HUES48 (cell line): ENCODE measurements at regions not wholly inside any gene's neighbourhood (a gene's known extent, or its start where the extent isn't known, plus 50 kb on each side); places are given as distances from the start of the nearest gene placed in this dataset.
"Not testable (repeated sequence)": the region's sequence is repeated elsewhere in the genome, so short reads cannot be mapped to it uniquely, and the experiment has no call there.

ENCODE experiments used
- H3K27ac ChIP-seq: one replicate; pipeline ENCODE4 v1.7.0; 2013; ENCODE audit warnings: low read depth, low read length, inconsistent platforms
- H3K27me3 ChIP-seq: 2 replicates; pipeline ENCODE4 v1.6.1; 2013; ENCODE audit warnings: mild to moderate bottlenecking, low read length; ENCODE audit not compliant: control insufficient read depth, insufficient read depth
- H3K36me3 ChIP-seq: 2 replicates; pipeline ENCODE4 v1.6.1; 2013; ENCODE audit warnings: low read length; ENCODE audit not compliant: control insufficient read depth, insufficient read depth
- H3K4me1 ChIP-seq: 2 replicates; pipeline ENCODE4 v1.6.1; 2013; ENCODE audit warnings: mild to moderate bottlenecking, low read length; ENCODE audit not compliant: control insufficient read depth, insufficient read depth
- H3K4me3 ChIP-seq: 2 replicates; pipeline ENCODE4 v1.5.1; 2013; ENCODE audit warnings: mild to moderate bottlenecking, low read depth, low read length
- H3K9ac ChIP-seq: 2 replicates; pipeline ENCODE4 v1.6.1; 2013; ENCODE audit warnings: mild to moderate bottlenecking, low read depth, low read length, moderate library complexity
- H3K9me3 ChIP-seq: 2 replicates; pipeline ENCODE4 v1.6.1; 2013; ENCODE audit warnings: low read length; ENCODE audit not compliant: control insufficient read depth, insufficient read depth

DNA sequence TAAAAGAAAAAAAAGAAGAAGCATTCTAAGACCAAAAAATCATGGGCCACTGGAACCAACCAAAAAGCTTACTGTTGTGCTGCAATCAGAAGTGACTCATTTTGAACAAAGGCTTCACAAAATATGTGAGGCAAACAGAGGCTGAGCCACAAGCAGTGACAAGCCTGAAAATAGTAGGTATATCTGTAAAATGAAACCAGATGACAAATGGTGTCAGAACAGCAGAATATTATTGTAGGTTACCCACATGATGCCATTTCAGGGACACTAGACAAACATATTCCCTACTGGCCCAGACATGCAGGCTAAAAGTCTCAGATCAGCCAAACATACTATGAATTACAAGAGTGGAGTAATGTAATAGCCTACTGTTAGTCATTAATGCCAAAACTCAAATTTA, 1301.8 kb upstream of the DIAPH2 start:
- Histone ChIP-seq H3K9me3 (no peaks in the 10 kb centered on the region), H3K9ac (no peak overlapping the region), H3K4me3 (no peak overlapping the region), H3K27me3 (no peaks in the 10 kb centered on the region), H3K4me1 (no peaks in the 10 kb centered on the region), H3K27ac (no peak overlapping the region), H3K36me3 (no peaks in the 10 kb centered on the region)

DNA sequence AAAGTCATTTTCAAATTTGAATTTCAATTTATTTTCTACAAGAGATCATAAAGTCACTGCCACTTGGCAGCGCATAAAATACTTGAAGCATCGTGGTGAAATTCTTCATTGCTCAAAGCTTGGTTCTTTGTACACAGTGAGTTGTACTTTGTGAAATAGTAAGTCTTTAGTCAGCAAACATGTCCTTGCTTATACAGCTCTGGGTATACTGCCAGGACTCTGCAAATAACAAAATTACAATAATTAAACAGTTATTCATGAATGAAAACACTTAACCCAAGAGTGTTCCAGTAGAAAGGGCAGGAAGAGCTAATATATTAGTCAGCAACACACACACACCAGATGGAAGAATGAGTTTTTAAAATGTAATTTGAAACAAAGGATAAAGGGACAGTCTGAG, 1300.9 kb upstream of the DIAPH2 start:
- Histone ChIP-seq H3K4me3 (no peak overlapping the region), H3K9me3 (no peaks in the 10 kb centered on the region), H3K36me3 (no peaks in the 10 kb centered on the region), H3K27ac (no peak overlapping the region), H3K9ac (no peak overlapping the region), H3K27me3 (no peaks in the 10 kb centered on the region), H3K4me1 (no peaks in the 10 kb centered on the region)

DNA sequence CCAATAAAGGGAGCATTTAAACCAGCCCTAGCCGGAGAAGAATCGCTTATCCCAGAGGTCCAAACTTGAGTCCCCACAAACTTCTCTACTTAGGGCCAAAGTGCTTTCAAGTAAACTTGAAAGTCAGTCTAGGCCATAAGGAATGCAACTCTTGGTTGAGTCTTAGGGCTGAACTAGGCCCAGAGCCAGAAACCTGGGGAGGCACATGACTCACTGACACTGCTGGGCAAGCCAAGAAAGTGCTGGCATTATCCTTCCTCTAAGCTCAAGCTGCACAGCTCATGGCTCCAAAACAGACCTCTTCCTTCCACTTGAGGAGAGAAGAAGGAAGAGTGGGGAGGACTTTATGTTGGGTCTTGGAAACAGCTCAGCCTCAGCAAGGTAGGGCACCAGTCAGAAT, 1257.3 kb upstream of the DIAPH2 start:
- Histone ChIP-seq H3K4me1 (no peaks in the 10 kb centered on the region), H3K27ac (no peak overlapping the region), H3K4me3 (no peak overlapping the region), H3K36me3 (no peaks in the 10 kb centered on the region), H3K9ac (no peak overlapping the region), H3K9me3 (no peaks in the 10 kb centered on the region), H3K27me3 (no peaks in the 10 kb centered on the region)

DNA sequence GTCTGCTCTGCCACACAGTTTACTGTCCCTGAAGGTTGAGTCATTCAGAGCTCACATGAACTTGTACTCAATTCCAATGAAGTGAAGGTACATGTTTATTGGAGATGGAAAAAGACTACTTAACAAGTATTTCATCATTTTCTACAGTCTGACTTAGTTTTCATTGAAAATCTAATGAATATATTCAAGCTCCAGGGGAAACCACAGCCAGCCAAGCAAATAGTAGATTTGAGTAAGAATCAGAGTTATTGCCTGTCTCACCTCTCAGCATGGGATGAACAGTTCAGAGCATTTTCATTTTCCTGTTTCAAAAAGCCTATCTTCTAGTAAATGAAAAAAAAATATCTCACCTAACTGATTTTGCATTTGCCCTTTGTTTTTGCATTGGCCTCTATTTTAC, 1249.4 kb upstream of the DIAPH2 start:
- H3K4me1 ChIP-seq, result no peaks in the 10 kb centered on the region
- no peaks in the 10 kb centered on the region for H3K9me3 ChIP-seq
- no peak overlapping the region for H3K4me3 ChIP-seq
- H3K9ac ChIP-seq, result no peak overlapping the region
- H3K27ac ChIP-seq, result no peak overlapping the region
- H3K27me3 ChIP-seq, result no peaks in the 10 kb centered on the region
- no peaks in the 10 kb centered on the region for H3K36me3 ChIP-seq

DNA sequence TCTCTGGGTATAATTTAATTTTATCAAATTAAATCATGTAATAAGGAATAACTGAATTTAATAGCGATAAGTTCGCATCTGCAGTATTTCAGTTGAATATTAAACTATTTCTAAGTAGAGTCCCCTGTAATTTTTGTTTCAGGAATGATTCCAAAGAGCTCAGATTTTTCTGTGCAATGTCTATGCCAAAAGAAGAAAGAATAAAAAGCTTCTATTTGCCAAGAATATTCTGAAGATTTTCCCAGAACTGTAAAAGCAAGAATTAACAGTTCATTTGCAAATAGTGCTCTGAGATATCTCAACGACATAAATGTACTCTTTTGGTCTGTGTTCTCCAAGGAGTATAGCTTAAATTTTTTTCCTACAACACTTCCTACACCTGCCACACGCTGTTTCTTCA, 1242.8 kb upstream of the DIAPH2 start:
- H3K27me3 ChIP-seq, result no peaks in the 10 kb centered on the region
- no peak overlapping the region for H3K4me3 ChIP-seq
- peaks cover 3% of the 10 kb centered on the region; the same call in 1 of the 2 replicates for H3K9me3 ChIP-seq
- H3K4me1 ChIP-seq, result no peaks in the 10 kb centered on the region
- H3K36me3 ChIP-seq, result no peaks in the 10 kb centered on the region
- H3K9ac ChIP-seq, result no peak overlapping the region
- no peak overlapping the region for H3K27ac ChIP-seq

DNA sequence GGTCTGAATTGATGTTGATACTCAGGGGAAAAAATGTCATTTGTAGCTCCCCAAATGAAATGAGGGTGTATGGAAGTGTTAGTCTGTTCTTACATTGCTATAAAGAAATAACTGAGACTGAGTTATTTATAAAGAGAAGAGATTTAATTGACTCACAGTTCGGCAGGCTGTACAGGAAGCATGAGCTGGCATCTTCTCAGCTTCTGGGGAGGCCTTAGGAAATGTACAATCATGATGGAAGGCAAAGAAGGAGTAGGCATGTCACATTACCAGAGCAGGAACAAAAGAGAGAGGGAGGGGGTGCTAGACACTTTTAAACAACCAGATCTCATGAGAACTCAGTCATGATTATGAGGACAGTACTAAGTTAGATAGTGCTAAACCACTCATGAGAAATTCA, 1199.9 kb upstream of the DIAPH2 start:
- Histone ChIP-seq H3K9ac (no peak overlapping the region), H3K27me3 (no peaks in the 10 kb centered on the region), H3K36me3 (no peaks in the 10 kb centered on the region), H3K4me1 (no peaks in the 10 kb centered on the region), H3K4me3 (no peak overlapping the region), H3K27ac (no peak overlapping the region), H3K9me3 (no peaks in the 10 kb centered on the region)

DNA sequence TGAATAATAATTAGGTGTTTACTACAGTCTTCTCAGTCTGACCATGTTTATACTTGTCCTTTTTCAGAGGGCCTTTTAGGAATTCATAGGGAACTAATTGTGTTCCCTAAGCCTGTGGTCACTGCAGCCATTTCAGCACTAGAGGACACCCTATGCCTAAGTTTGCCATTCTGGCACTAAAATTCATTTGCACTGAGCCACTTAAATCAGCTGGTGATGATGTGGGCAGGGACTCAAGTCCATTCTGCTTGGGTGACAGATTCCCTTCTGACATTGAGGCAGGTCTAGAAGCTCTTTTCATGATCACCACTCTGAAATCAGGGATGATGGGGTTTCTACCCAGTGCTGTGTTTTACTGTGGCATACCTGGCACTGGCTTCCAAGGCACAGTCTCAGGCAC, 1178.9 kb upstream of the DIAPH2 start:
- Histone ChIP-seq H3K9me3 (no peaks in the 10 kb centered on the region), H3K36me3 (no peaks in the 10 kb centered on the region), H3K4me1 (peaks cover 17% of the 10 kb centered on the region), H3K27me3 (no peaks in the 10 kb centered on the region), H3K4me3 (no peak overlapping the region), H3K9ac (no peak overlapping the region), H3K27ac (no peak overlapping the region)

DNA sequence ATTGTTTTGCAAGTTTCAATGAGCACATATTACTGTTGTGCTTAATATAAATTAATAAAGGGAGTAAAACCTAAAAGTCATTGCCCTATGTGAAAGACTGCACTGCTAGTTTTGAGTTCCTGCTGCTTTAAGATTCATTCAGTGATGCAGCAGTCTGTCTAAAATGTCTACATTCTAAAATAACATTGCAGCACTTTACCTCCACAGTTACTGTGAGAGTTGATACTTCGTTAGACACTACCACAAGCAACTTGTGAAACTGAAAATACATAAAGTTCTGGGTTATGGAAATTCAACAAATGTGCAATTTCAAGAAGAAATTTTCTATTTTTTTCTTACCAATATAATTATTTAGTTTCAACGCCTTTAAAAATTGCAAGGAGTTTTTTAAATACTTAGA, 1175.2 kb upstream of the DIAPH2 start:
- Histone ChIP-seq H3K36me3 (no peaks in the 10 kb centered on the region), H3K9ac (no peak overlapping the region), H3K9me3 (no peaks in the 10 kb centered on the region), H3K27me3 (no peaks in the 10 kb centered on the region), H3K4me3 (no peak overlapping the region), H3K4me1 (peaks cover 23% of the 10 kb centered on the region), H3K27ac (no peak overlapping the region)

DNA sequence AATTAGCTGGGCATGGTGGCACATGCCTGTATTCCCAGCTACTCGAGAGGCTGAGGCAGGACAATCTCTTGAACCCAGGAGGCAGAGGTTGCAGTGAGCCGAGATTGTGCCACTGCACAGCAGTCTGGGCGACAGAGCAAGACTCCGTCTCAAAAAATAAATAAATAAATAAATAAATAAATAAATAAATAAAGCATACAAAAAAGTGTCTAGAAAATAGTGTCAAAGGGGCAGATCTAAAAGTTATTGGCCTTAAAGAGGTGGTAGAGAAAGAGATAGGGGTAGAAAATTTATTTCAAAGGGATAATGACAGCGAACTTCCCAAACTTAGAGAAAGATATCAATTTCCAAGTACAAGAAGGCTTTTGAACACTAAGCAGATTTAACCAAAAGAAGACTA, 1160.6 kb upstream of the DIAPH2 start:
- H3K27me3 ChIP-seq, H3K36me3 ChIP-seq, H3K9me3 ChIP-seq, H3K9ac ChIP-seq, H3K4me1 ChIP-seq, H3K27ac ChIP-seq, H3K4me3 ChIP-seq: not testable (repeated sequence)

DNA sequence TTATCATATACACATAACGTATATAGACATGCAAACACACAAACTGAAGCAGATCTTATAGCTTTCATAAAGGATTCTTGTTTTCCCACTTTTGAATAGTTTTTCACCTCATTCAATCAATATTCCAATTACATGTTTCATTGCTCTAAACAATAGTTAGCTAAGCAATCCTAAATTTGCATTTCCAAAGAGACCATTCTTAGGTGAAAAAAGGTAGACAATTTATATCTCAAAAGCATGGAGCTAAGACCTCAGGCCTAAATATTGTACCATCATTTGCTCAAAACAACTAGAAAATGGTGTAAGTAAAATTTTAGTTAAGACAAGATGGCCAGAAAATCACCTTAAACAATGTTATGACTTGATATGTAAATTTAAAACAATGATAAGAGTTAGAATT, 1148.5 kb upstream of the DIAPH2 start:
- Histone ChIP-seq H3K4me3 (no peak overlapping the region), H3K4me1 (peaks cover 25% of the 10 kb centered on the region), H3K27ac (no peak overlapping the region), H3K36me3 (no peaks in the 10 kb centered on the region), H3K27me3 (no peaks in the 10 kb centered on the region), H3K9ac (no peak overlapping the region), H3K9me3 (peaks cover 4% of the 10 kb centered on the region; the same call in 1 of the 2 replicates)

DNA sequence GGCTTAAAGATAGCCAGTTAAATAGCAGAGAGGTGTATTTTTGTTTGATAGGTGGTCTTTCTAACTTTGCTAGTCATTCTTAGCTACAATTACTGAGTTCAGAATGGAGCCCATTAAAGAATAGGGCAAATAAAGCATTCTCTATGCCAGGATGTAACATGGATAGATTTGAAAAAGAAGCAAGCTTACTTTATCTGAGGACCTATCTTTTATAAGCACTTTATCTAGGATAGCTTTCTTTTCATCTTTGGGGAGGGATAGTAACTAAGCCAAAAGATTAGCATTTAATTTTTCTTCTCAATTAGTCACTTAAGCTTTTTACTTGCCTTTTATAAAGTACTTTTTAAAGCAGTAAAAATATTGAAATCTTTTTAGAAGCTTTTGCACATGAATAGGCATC, 1148.0 kb upstream of the DIAPH2 start:
- Histone ChIP-seq H3K4me1 (peaks cover 25% of the 10 kb centered on the region), H3K9ac (no peak overlapping the region), H3K9me3 (peaks cover 4% of the 10 kb centered on the region; the same call in 1 of the 2 replicates), H3K36me3 (no peaks in the 10 kb centered on the region), H3K4me3 (no peak overlapping the region), H3K27ac (no peak overlapping the region), H3K27me3 (no peaks in the 10 kb centered on the region)

DNA sequence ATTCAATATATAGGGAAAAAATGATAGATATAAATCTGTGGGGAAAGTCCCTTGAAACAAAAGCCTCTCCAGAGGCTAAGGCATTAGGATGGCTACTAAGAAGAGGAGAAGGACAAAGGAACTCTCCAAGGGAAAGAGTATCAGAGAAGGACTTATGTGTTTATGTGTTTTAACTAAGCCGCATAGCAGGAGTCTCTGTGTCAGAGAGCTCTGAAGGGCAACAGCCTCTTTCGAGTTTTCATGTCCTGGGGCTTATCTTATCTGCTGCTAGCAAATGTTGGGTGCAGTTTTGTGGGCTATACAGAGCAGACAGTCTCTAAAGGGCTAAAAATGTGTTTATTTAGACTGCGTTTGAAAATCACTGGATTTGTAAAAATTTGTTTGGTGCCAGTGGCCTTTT, 1145.6 kb upstream of the DIAPH2 start:
- Histone ChIP-seq H3K27ac (no peak overlapping the region), H3K36me3 (no peaks in the 10 kb centered on the region), H3K9ac (no peak overlapping the region), H3K9me3 (peaks cover 4% of the 10 kb centered on the region; the same call in 1 of the 2 replicates), H3K4me3 (no peak overlapping the region), H3K4me1 (peaks cover 25% of the 10 kb centered on the region), H3K27me3 (no peaks in the 10 kb centered on the region)
